Neural cell (in vitro differentiated cells): ENCODE measurements at regions not wholly inside any gene's neighbourhood (a gene's known extent, or its start where the extent isn't known, plus 50 kb on each side); places are given as distances from the start of the nearest gene placed in this dataset.

Source experiments
- CTCF ChIP-seq: fragments of 450-650 bp; IDR thresholded peaks from 2 replicates; pipeline ENCODE4 v1.5.1; 2014; ENCODE audit warnings: antibody characterized with exemption, mild to moderate bottlenecking, moderate library complexity; ENCODE audit not compliant: poor library complexity, severe bottlenecking
- EP300 ChIP-seq: fragments of 450-650 bp; conservative IDR thresholded peaks from 2 replicates; pipeline ENCODE4 v1.6.1; 2014; ENCODE audit warnings: antibody characterized with exemption, mild to moderate bottlenecking, moderate library complexity; ENCODE audit not compliant: poor library complexity, severe bottlenecking
- EZH2 ChIP-seq: fragments of 200-600, 300-800 bp; shearing (Covaris generic), sonication (generic); IDR thresholded peaks from 2 replicates; pipeline ENCODE4 v1.6.1; 2014; ENCODE audit warnings: antibody characterized with exemption, low read length, borderline replicate concordance, mild to moderate bottlenecking; ENCODE audit not compliant: insufficient read depth, poor library complexity, severe bottlenecking
- POLR2AphosphoS5 ChIP-seq: IDR thresholded peaks from 2 replicates; pipeline ENCODE4 v1.6.1; 2012
- RAD21 ChIP-seq: fragments of 450-650 bp; conservative IDR thresholded peaks from 2 replicates; pipeline ENCODE4 v1.6.1; 2014; ENCODE audit warnings: antibody characterized with exemption, mild to moderate bottlenecking, moderate library complexity
- SMC3 ChIP-seq: fragments of 450-650 bp; conservative IDR thresholded peaks from 2 replicates; pipeline ENCODE4 v1.6.1; 2014; ENCODE audit warnings: antibody characterized with exemption, mild to moderate bottlenecking, moderate library complexity; ENCODE audit not compliant: poor library complexity

DNA sequence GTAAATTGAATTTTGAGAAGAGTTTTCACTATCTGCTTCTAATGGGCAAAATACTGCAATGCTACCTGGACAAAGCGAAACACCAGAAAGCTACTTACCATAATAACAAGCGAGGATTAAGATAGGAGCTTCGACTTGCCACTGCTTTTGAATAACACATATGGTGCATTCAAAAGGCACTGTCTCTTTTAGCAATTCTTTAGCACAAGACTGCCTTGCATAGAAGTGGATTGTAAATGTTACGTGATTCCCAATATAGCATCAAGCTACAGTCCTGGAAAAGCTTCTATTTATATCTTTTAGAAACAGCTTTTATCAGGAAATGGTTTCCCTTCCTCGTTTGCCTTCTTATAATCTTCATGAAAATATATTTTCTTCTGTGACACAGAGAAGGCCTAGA lies 258.7 kb upstream of the PDE3A start:
- TF ChIP-seq CTCF (no peak), POLR2AphosphoS5 (no peak), SMC3 (no peak), RAD21 (no peak), EP300 (no peak), EZH2 (no peak)
